ENCODE measurements at regions not wholly inside any gene's neighbourhood (a gene's known extent, or its start where the extent isn't known, plus 50 kb on each side); places are given as distances from the start of the nearest gene placed in this dataset.

GRCh38 chr14:101196795-101197590 is 293.5 kb upstream of the RTL1 start:
- DNase-seq = no peak

GRCh38 chr14:101197595-101198397 is 294.3 kb upstream of the RTL1 start:
- DNase-seq = no peak

- no peak for DNase-seq
Observed at GRCh38 chr14:101198398-101199027, 295.0 kb upstream of the RTL1 start.

- no peak for DNase-seq
Observed at GRCh38 chr14:101199028-101199770, 295.7 kb upstream of the RTL1 start.

- no peak for DNase-seq
Observed at GRCh38 chr14:101200008-101200649, 296.6 kb upstream of the RTL1 start.

GRCh38 chr14:101200650-101201516 is 297.4 kb upstream of the RTL1 start:
- no peak for DNase-seq

GRCh38 chr14:101201535-101202151 is 298.1 kb upstream of the RTL1 start:
- no peak for DNase-seq

- DNase-seq = no peak
Observed at GRCh38 chr14:101202627-101203404, 299.3 kb upstream of the RTL1 start.

GRCh38 chr14:101206556-101206955 is 303.0 kb upstream of the RTL1 start:
- DNase-seq = no peak

- no peak for DNase-seq
Observed at GRCh38 chr14:101207041-101207440, 303.5 kb upstream of the RTL1 start.

GRCh38 chr14:101207897-101208296 is 304.4 kb upstream of the RTL1 start:
- DNase-seq = no peak

GRCh38 chr14:101209594-101209993 is 306.1 kb upstream of the RTL1 start:
- no peak for DNase-seq

GRCh38 chr14:101215266-101215665 is 311.7 kb upstream of the RTL1 start:
- no peak for DNase-seq

- DNase-seq = no peak
Observed at GRCh38 chr14:101215927-101216326, 312.4 kb upstream of the RTL1 start.

- DNase-seq = no peak
Observed at GRCh38 chr14:101216366-101217079, 313.0 kb upstream of the RTL1 start.

GRCh38 chr14:101217080-101217463 is 313.6 kb upstream of the RTL1 start:
- DNase-seq = no peak

- no peak for DNase-seq
Observed at GRCh38 chr14:101217616-101218371, 314.3 kb upstream of the RTL1 start.

GRCh38 chr14:101219896-101220703 is 316.6 kb upstream of the RTL1 start:
- DNase-seq = no peak

All from activated CD4-positive, alpha-beta T cell treated with anti-CD3 and anti-CD28 coated beads, Interleukin-2, amount 50 U/mL, for 1 hour (primary cell).